CD1c-positive myeloid dendritic cell (primary cell): ENCODE measurements at regions not wholly inside any gene's neighbourhood (a gene's known extent, or its start where the extent isn't known, plus 50 kb on each side); places are given as distances from the start of the nearest gene placed in this dataset.
"Not testable (repeated sequence)": the region's sequence is repeated elsewhere in the genome, so short reads cannot be mapped to it uniquely, and the experiment has no call there.

Source experiments
- DNase-seq: peaks from one replicate; pipeline ENCODE4 v3.0.0-alpha.2; 2016; ENCODE audit errors: extremely low spot score

- DNase-seq, result no peak
Observed at GRCh38 chr14:106235356-106236159, 709.2 kb downstream of the TMEM121 start.

GRCh38 chr14:106248321-106249192, 722.2 kb downstream of the TMEM121 start:
- DNase-seq, result no peak

DNA sequence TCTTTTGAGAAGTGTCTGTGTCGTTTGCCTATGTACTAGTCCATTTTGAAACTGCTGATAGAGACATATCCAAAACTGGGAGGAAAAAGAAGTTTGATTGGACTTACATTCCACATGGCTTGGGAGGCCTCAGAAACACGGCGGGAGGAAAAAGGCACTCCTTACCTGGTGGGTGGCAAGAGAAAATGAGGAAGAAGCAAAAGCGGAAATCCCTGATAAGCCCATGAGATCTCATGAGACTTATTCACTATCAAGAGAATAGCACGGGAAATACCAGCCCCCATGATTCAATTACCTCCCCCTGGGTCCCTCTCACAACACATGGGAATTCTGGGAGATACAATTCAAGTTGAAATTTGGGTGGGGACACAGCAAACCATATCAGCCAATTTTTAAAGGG, 727.6 kb downstream of the TMEM121 start:
- DNase-seq, result not testable (repeated sequence)

DNA sequence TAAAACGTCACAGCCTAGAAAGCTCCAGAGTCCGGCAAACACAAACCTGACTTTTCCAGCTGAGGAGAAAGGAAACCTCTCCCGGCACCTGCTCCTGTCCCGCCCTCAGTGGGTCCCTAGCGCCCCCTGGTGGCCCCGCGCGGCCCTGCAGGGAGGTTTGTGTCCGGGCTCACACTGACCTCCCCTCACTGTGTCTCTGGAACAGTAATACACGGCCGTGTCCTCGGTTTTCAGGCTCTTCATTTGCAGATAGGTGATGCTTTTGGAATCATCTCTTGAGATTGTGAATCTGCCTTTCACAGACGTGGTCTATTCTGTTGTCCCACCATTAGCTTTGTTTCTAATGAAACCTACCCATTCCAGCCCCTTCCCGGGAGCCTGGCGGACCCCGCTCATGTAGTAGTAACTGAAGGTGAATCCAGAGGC, 731.2 kb downstream of the TMEM121 start:
- DNase-seq, result peak; percentile 66

DNA sequence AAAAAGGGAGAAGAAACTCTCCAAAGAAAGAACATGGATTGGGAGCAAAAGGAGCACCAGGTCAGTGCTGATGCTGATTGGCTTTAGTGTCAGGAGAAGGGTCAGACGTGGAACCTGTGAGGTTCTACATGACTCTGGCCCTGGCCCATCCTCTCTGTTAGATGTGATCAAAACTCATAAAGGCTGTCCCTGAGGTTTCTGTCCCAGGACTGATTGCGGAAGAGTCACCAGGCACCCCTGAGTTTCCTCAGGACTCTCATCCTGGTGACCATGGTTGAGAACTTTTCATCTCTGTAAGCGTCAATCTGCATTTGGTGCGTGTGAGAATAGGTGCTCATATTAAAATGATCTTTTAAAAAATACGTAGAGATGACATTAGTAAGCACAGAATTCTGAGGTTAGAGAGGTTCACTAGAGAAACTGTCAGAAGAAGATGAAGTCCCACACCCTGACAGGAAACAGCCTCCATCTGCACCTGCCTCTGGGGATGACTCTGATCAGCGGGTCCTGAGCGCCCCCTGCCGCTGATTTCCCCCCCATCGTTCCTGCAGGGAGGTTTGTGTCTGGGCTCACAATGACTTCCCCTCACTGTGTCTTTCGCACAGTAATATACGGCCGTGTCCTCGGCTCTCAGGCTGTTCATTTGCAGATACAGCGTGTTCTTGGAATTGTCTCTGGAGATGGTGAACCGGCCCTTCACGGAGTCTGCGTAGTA, 741.8 kb downstream of the TMEM121 start:
- DNase-seq, result peak; percentile 35

DNA sequence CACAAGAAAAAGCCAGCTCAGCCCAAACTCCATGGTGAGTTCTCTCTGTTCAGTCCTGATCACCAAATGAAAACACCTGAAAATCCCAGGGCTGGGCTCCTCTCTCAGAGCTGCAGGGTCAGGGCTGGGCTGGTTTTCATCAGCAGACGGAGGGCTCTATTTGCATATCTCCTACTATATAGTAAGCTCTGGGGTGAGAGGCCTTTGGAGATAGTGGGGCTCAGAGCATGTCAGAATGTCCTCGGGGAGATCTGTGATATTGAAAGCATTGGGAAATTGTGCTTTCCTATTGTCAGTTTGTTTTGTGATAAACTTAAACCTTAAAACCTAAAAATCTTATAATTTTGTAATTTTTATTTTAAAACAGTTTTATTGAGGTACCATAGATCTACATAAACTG, 742.6 kb downstream of the TMEM121 start:
- no peak for DNase-seq

GRCh38 chr14:106269451-106270204, 743.2 kb downstream of the TMEM121 start:
- DNase-seq, result no peak

- not testable (repeated sequence) for DNase-seq
Observed at GRCh38 chr14:106270476-106271121, 744.2 kb downstream of the TMEM121 start.

GRCh38 chr14:106276326-106277267, 750.2 kb downstream of the TMEM121 start:
- DNase-seq, result no peak

DNA sequence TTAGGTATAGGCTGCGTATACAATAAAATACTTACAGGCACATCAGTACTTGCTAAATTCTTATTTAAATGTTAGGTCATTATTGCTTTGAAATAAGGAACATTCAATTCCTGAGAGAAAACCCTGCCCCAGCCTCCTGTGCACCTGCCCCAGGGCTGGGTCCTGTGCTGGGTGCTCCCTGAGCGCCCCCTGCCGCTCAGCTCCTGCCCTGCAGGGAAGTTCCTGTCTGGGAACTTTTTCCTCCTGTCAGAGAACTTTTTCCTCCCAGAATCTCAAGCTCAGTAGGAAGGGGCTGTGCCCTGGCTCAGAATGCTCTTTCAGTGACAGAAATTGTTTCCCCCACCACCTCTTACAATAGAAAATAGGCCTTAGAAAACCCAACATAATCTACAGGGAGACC, 751.1 kb downstream of the TMEM121 start:
- DNase-seq, result peak; percentile 29

GRCh38 chr14:106280876-106281275, 754.5 kb downstream of the TMEM121 start:
- DNase-seq, result no peak

DNA sequence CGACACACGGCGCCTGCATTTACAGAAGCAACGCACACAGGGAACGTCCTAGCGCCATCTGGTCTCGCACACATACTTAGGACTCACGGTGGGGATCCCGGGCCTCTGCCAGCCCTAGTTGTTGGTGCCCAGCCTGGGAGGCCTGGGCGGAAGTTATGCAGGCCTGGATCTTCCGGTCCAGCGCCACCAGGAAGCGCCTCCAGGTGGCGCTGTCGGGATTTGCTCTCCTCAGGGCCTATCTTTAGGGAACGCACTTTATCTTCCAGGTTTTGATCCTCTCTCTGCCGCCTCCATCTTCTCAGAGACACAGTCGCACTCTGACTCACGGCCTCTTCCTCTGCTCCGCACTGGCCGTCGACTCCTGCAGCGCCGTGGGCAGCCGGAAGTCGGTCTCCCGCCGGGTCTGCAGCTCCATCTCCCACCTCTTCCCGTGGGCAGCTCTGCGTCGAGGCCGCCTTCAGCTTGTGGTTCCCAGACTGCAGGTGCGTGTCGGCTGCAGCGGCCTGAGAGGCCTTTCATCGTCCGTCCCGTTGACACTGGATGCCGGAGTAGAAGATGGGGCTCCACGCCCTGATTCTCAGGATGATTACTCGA, 760.4 kb downstream of the TMEM121 start:
- DNase-seq, result peak; percentile 25

DNA sequence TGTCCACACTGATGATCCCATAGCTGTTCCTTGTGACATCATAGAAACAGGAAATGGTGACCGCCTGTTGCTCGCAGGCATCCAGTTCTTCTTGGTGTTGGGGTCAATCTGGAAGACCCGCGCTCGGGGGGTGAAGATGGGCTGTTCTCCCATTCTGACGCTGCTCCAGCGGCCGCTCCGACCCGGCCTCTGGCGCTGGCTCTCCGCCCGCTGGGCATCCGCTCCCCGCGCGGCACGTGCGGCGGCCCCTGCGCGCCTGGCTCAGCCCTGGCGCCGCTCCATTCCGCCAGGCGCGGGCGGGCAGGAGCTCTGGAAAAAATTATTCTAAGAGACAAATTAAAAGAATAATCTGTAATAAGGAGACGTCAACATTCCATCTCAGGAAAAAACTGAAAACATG, 761.1 kb downstream of the TMEM121 start:
- DNase-seq, result no peak

DNA sequence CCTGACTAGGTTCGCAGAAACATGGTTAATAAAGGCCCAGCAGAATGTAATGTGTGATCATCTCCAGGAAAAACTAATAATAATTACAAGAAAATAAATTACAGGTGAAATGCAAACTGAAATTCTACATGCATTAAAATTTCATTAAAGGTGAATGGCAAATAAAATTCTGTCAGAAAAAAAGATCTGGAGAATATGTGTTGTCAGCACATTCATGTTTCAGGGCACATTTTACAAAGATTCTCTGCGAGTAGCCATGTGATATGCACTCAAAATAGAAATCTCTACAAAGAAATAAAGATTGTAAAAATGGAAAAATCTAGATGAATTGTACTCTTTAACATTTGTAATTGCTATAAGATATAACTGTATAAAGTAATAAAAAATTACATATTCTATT, 765.2 kb downstream of the TMEM121 start:
- no peak for DNase-seq

DNA sequence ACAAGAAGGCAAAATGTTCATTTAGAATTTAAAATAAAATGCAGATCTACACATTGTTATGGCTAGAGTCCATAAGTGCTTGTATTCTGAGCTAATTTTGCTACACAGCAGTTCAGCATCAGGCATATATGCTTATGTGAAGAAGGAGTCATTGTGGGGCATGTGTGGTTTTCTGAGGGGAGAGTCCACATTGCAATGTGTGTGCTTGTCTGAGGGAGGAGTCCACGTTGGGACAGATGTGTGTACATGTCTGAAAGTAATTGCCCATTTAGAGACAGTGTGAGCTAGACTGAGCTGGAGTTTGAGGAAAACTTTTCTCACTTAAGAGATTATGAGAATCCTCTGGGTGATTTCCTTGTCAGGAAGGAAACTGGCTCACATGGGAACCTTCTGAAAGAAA, 767.9 kb downstream of the TMEM121 start:
- DNase-seq, result no peak

- not testable (repeated sequence) for DNase-seq
Observed at GRCh38 chr14:106300951-106301510, 774.6 kb downstream of the TMEM121 start.

DNA sequence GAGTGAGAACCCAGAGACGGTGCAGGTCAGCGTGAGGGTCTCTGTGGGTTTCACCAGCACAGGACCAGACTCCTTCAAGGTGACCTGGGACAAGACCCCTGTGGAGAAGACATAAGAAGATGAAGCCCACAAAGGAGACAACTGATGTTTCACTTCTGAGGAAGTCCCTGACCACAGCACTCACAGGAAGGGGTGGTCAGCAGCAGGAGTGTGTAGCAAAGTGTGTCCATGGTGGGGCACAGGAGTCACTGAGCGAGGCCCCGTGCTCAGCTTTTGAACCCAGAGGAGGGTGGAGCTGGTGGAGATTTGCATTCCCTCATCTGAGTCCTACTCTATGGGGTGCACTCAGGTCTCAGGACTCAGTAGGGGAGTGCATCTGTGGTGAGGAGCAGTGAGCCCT, 775.2 kb downstream of the TMEM121 start:
- DNase-seq, result not testable (repeated sequence)

DNA sequence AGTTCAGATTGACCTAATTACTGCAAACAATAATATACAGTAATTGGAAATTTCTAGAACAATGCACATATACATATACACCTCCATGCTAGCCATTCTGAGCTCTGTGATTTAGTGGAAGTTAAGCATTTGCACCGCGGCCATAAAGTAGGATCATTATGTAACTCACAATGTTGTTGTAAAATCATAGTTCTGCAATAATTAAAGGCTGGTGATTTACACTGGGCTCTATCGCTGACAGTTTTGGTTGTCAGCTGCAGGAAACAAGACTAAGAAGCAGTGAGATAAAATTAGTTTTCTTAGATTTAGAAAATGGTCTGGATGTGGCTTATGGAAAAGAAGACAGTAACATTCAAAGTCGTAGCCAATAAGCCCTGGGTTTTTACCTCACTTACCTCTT, 776.3 kb downstream of the TMEM121 start:
- DNase-seq, result no peak

DNA sequence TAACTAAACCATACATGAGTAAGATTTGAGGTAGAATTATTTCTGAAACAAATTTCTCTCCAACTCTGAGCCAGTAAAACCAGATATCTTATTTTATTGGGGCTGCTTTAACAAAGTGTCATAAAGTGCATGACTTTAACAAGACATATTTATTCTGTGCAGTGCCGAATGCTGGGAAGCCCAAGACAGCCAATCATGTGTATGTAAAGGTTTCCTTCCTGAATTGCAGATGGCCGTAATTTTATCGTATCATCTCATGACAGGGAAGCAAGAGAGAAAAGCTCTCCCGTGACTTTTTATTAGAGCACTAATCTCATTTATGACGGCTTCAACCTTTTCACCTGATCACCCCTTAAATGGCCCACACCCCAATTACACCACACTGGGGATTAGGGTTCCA, 777.9 kb downstream of the TMEM121 start:
- DNase-seq, result no peak
